ENCODE measurements at regions not wholly inside any gene's neighbourhood (a gene's known extent, or its start where the extent isn't known, plus 50 kb on each side); places are given as distances from the start of the nearest gene placed in this dataset.

DNA sequence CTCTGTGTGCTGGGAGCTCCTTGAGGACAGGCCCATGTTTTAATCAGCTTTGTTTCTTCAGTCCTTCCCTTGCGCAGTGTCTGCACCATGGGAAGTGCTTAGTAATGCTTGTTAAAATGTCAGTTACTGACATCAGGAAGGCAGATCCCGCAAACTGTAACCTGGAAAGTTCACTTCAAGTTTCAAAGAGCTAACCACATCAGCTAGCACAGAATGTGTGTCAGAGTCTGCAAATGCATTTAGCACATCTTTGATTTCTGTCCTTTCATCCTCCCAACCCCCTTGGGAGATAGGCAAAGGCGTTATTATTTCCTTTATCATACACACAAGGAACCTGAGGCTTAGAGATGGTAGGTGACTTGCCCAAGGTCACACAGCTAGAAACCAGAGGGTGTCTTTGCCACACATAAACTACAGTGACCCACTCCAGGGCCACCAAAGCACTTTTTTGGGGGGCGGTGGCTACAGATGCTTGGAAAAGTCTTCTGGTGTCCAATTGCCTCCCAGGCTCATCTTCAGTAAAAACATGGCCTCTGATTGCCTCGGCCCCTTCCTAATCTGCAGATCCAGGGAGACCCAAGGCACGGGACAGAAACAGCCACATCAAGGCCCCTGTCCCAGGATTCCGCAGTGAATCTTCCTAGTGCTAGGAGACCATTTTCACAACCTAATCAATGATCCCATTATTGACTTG lies 116.2 kb upstream of the GPR26 start:
- peaks cover 8% of the 10 kb centered on the region; the same call in 1 of the 2 replicates for H3K4me1 ChIP-seq (ENCODE audit: insufficient read depth, low read length)
- H3K27ac ChIP-seq (ENCODE audit: low read depth, low read length): no peak overlapping the region
- WGBS: 90% methylated on average over 7 of the region's 7 CpGs

DNA sequence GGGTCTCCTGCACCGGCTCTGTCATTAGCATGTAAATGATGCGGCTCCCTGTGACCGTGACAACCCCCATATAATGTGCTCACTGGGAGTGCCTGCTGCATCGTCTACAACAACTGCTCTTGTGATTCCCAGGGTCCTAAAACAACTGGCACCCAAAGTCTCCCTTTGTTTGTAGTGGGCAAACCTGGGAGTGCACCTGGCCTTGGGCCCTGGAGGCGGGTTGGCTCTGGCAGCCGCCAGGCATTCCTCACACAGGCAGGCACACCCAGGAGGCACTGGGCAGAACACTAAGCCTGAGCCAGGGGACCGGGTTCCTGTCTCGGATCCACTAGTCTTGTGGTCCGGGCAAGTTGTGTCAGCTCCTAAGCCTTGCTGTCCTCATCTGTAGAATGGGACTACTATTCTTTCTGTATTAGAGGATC lies 115.5 kb upstream of the GPR26 start:
- Histone ChIP-seq H3K4me3 (ENCODE audit: low read length) (no peak overlapping the region), H3K36me3 (ENCODE audit: insufficient read depth, low read length) (no peaks in the 10 kb centered on the region), H3K9me3 (ENCODE audit: insufficient read depth, low read depth, low read length) (no peaks in the 10 kb centered on the region), H3K27ac (ENCODE audit: low read depth, low read length) (no peak overlapping the region), H3K27me3 (ENCODE audit: insufficient read depth, low read length) (no peaks in the 10 kb centered on the region), H3K4me1 (ENCODE audit: insufficient read depth, low read length) (peaks cover 8% of the 10 kb centered on the region; the same call in 1 of the 2 replicates), H3K9ac (ENCODE audit: low read depth, low read length) (no peak overlapping the region)
- WGBS: 58% methylated on average over 9 of the region's 9 CpGs

More for the DNA sequence above, 116.2 kb upstream of the GPR26 start:
- no peaks in the 10 kb centered on the region for H3K9me3 ChIP-seq (ENCODE audit: insufficient read depth, low read depth, low read length)
- H3K36me3 ChIP-seq (ENCODE audit: insufficient read depth, low read length): no peaks in the 10 kb centered on the region
- H3K27me3 ChIP-seq (ENCODE audit: insufficient read depth, low read length): no peaks in the 10 kb centered on the region
- H3K4me3 ChIP-seq (ENCODE audit: low read length): no peak overlapping the region
- H3K9ac ChIP-seq (ENCODE audit: low read depth, low read length): no peak overlapping the region

DNA sequence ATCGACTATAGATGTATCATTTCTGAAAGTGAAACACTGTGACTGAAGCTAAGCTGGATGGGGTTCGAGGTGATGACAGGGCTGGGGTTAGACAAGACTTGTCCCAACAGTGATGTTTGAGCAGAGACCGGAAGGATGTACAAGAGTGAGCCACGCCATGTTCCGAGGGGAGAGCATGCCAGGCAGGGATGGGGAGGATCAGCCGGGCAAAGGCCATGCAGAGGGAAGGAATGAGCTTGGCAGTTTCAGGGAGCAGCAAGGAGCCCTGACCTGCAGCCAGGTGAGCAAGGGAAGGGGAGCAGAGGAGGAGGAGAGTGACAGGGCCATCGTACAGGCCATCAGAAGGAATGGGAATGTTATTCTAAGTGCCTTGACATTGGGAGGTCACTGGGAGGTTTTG lies 114.9 kb upstream of the GPR26 start:
- no peaks in the 10 kb centered on the region for H3K9me3 ChIP-seq (ENCODE audit: insufficient read depth, low read depth, low read length)
- 93% methylated on average over 7 of the region's 7 CpGs for WGBS

DNA sequence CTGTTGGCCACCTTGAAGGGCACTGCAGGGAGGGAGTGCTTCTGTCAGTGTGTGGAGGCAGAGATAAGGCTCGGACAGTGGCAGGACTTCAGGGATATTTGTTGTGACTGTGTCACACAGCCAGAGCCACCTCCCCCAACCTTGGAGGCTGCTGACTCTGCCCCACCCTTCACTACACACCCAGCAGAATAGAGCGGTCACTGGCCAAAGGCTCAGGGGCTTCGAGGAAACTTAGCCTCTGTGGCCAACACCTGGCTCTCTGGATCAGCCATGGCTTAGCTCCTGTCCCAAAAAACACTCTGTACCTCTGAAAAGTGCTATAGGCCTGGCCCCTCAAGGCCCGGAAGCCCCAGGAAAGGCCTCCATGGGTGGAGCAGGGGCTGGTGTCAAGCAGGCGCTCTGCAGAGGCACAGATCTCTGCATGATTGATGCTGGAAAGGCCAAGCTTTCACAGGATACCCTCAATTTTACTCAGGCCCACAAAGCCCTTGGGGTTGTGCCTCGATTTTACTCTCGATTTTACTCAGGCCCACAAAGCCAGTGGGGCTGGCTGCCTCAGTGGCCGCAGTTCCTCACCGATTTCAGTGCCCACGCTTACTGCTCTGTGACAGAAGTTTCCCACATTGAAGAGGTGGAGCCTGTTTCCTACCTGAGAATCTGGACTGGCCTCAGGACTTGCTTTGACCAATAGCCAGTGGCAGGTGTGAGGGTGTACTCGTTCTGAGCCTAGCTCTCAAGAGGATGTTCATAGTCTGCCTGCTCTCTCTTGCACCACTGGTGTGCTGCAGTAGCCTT lies 113.2 kb upstream of the GPR26 start:
- no peaks in the 10 kb centered on the region for H3K27me3 ChIP-seq (ENCODE audit: insufficient read depth, low read length)
- H3K27ac ChIP-seq (ENCODE audit: low read depth, low read length): no peak overlapping the region
- H3K9me3 ChIP-seq (ENCODE audit: insufficient read depth, low read depth, low read length): no peaks in the 10 kb centered on the region
- H3K4me3 ChIP-seq (ENCODE audit: low read length): no peak overlapping the region
- 90% methylated on average over 10 of the region's 11 CpGs for WGBS
- no peaks in the 10 kb centered on the region for H3K4me1 ChIP-seq (ENCODE audit: insufficient read depth, low read length)
- no peaks in the 10 kb centered on the region for H3K36me3 ChIP-seq (ENCODE audit: insufficient read depth, low read length)
- no peak overlapping the region for H3K9ac ChIP-seq (ENCODE audit: low read depth, low read length)

More for the DNA sequence above, 114.9 kb upstream of the GPR26 start:
- no peaks in the 10 kb centered on the region for H3K36me3 ChIP-seq (ENCODE audit: insufficient read depth, low read length)
- peaks cover 8% of the 10 kb centered on the region; the same call in 1 of the 2 replicates for H3K4me1 ChIP-seq (ENCODE audit: insufficient read depth, low read length)
- no peaks in the 10 kb centered on the region for H3K27me3 ChIP-seq (ENCODE audit: insufficient read depth, low read length)
- no peak overlapping the region for H3K9ac ChIP-seq (ENCODE audit: low read depth, low read length)
- H3K4me3 ChIP-seq (ENCODE audit: low read length): no peak overlapping the region
- no peak overlapping the region for H3K27ac ChIP-seq (ENCODE audit: low read depth, low read length)

DNA sequence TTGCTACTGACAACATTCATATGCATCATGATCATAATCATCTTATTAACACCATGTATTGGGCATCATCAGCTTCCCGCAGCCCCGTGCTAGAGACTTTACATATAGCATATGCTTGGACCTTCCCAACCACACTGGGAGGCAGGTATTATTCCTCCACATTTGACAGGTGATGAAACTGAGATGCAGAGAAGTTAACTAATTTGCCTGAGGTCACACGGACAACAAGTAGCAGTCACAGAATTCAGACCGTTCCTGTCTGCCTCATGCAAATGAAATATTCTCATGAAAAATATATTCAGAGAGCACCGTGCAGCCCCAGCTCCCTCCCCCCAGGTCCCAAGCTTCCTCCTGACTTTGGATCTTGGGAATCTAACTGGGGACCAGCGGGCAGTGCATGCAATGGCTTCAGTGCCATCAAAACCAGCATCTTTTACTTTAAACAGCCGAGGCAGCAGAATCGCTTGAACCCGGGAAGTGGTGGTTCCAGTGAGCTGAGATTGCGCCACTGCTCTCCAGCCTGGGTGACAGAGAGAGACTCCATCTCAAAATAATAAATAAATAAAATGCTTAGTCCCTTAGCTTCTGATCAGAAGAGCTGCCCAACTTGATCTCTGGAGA lies 112.2 kb upstream of the GPR26 start:
- 93% methylated on average over 10 of the region's 10 CpGs for WGBS
- H3K27ac ChIP-seq (ENCODE audit: low read depth, low read length): no peak overlapping the region
- H3K9me3 ChIP-seq (ENCODE audit: insufficient read depth, low read depth, low read length): no peaks in the 10 kb centered on the region
- H3K4me3 ChIP-seq (ENCODE audit: low read length): no peak overlapping the region
- no peaks in the 10 kb centered on the region for H3K4me1 ChIP-seq (ENCODE audit: insufficient read depth, low read length)
- H3K36me3 ChIP-seq (ENCODE audit: insufficient read depth, low read length): no peaks in the 10 kb centered on the region
- H3K27me3 ChIP-seq (ENCODE audit: insufficient read depth, low read length): no peaks in the 10 kb centered on the region
- no peak overlapping the region for H3K9ac ChIP-seq (ENCODE audit: low read depth, low read length)

DNA sequence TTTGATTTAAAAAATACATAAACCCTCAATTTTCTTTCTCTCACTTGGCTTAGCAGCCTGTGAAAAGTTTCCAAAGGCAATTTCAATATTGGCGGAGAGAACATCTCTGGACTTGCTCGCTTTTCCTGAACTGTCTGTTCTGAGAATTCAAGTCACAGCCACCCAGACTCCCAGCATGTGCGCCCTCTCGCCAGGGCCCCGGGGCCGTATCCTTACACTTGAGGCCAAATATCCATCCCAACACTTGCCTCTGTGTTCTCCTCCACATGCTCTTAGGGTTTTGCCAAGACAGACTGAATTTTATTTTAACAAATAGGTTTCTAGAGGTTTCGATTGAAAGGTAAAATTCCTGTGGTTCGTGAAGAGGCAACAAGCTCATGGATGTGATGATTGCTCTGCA lies 111.5 kb upstream of the GPR26 start:
- WGBS: 93% methylated on average over 8 of the region's 8 CpGs
- no peak overlapping the region for H3K9ac ChIP-seq (ENCODE audit: low read depth, low read length)
- H3K4me3 ChIP-seq (ENCODE audit: low read length): no peak overlapping the region
- no peaks in the 10 kb centered on the region for H3K36me3 ChIP-seq (ENCODE audit: insufficient read depth, low read length)
- H3K9me3 ChIP-seq (ENCODE audit: insufficient read depth, low read depth, low read length): no peaks in the 10 kb centered on the region
- no peaks in the 10 kb centered on the region for H3K27me3 ChIP-seq (ENCODE audit: insufficient read depth, low read length)
- no peak overlapping the region for H3K27ac ChIP-seq (ENCODE audit: low read depth, low read length)
- no peaks in the 10 kb centered on the region for H3K4me1 ChIP-seq (ENCODE audit: insufficient read depth, low read length)

DNA sequence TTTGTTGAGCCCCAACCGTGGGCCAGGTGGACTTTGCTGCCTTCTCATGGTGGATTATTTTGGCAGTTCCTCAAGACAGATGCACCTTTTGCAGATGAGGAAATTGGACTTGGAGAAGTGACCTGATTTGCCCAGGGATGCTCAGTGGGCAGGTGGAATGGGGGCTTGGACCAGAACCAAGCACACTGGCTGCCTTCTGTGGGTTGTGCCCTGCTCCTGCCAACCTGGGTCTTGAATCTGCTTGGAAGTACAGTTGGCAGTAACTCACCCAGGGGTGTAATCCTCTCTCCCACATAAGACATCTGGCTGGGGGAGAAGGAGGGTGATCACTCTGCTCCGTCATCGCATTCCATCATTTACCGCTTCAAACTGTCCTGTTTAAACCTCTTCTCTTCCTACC lies 110.5 kb upstream of the GPR26 start:
- Histone ChIP-seq H3K36me3 (ENCODE audit: insufficient read depth, low read length) (no peaks in the 10 kb centered on the region), H3K4me3 (ENCODE audit: low read length) (no peak overlapping the region), H3K27me3 (ENCODE audit: insufficient read depth, low read length) (no peaks in the 10 kb centered on the region), H3K9me3 (ENCODE audit: insufficient read depth, low read depth, low read length) (no peaks in the 10 kb centered on the region), H3K9ac (ENCODE audit: low read depth, low read length) (no peak overlapping the region), H3K27ac (ENCODE audit: low read depth, low read length) (no peak overlapping the region), H3K4me1 (ENCODE audit: insufficient read depth, low read length) (no peaks in the 10 kb centered on the region)
- WGBS: 91% methylated on average over 4 of the region's 4 CpGs

DNA sequence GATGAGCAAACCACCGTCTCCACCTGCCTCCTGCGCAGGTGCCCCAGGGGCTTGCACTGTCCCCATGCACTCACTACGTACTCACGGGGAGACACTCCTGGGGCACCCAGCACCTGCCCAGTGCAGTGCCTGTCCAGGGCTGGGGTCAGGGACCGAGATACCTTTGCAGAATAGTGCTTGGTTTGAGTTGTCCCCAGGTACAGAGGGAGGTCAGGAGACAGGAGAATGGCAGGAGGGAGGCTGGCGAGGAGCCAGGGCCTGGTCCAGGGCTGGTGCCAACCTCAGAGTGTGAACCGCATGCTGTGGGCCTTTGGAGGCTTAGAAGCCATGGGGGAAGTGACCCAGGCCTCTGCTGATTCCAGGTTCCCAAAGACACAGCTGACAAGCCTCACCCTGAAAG lies 110.1 kb upstream of the GPR26 start:
- Histone ChIP-seq H3K9ac (ENCODE audit: low read depth, low read length) (no peak overlapping the region), H3K9me3 (ENCODE audit: insufficient read depth, low read depth, low read length) (no peaks in the 10 kb centered on the region), H3K4me3 (ENCODE audit: low read length) (no peak overlapping the region), H3K4me1 (ENCODE audit: insufficient read depth, low read length) (no peaks in the 10 kb centered on the region), H3K27ac (ENCODE audit: low read depth, low read length) (no peak overlapping the region), H3K27me3 (ENCODE audit: insufficient read depth, low read length) (no peaks in the 10 kb centered on the region), H3K36me3 (ENCODE audit: insufficient read depth, low read length) (no peaks in the 10 kb centered on the region)
- WGBS: 88% methylated on average over 7 of the region's 7 CpGs

DNA sequence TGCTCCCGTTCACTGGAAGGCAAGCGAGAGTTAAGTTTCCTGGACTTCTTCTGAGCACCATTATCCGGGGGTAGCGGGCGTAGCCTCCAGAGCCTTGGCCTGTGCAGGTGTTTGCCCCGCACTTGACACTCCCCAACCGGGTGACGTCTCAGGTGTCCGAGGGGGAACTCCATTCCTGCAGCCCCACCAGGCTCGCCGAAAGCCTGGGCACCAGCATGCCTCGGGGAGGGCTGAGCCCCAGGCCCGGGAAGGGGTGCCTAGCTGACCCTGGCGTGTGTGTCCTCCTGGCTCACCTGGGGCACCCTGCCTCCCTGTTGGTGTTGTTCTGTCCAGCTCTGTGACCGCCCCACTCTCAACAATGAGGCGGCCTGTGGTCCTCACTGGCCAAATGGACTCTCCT lies 109.4 kb upstream of the GPR26 start:
- 94% methylated on average over 16 of the region's 16 CpGs for WGBS
- H3K27me3 ChIP-seq (ENCODE audit: insufficient read depth, low read length): no peaks in the 10 kb centered on the region
- no peaks in the 10 kb centered on the region for H3K9me3 ChIP-seq (ENCODE audit: insufficient read depth, low read depth, low read length)
- H3K27ac ChIP-seq (ENCODE audit: low read depth, low read length): no peak overlapping the region
- H3K36me3 ChIP-seq (ENCODE audit: insufficient read depth, low read length): no peaks in the 10 kb centered on the region
- H3K4me3 ChIP-seq (ENCODE audit: low read length): no peak overlapping the region
- H3K9ac ChIP-seq (ENCODE audit: low read depth, low read length): no peak overlapping the region
- H3K4me1 ChIP-seq (ENCODE audit: insufficient read depth, low read length): no peaks in the 10 kb centered on the region

DNA sequence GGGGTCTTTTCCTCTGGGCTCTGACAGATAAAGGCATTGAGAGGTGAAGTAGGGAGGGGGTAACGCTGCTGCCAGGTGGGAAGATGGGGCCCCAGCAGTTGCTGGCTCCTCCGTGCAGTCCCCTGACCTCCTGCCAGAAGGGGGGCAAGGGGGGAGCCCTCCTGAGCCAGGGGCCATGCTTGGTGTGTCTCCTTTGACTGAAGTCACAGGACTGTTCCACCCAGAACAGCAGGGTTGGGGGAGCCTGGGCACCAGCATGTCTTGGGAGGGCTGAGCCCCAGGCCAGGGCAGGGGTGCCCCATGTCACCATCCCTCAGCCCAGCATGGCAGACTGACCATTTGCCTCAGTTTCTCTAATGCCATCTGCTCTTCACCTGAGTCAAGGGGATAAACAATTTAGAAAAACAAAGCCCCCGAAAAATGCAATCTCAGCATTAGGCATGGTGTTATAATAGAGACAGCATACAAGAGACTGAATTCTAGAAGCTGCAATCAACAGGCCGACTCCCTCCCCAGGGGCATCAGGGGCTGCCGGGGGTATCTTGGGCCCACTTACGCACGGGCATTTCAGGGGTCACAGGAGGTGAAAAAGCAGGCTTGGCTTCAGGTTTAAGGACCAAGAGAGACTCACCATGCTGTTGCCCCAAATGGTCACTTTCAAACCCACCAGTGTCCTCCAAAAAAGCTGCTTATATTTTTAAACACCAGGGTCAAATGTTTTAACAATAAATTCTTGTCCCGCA lies 108.6 kb upstream of the GPR26 start:
- H3K4me1 ChIP-seq (ENCODE audit: insufficient read depth, low read length): no peaks in the 10 kb centered on the region
- H3K4me3 ChIP-seq (ENCODE audit: low read length): no peak overlapping the region
- no peak overlapping the region for H3K9ac ChIP-seq (ENCODE audit: low read depth, low read length)
- no peaks in the 10 kb centered on the region for H3K27me3 ChIP-seq (ENCODE audit: insufficient read depth, low read length)
- 80% methylated on average over 8 of the region's 8 CpGs for WGBS
- H3K9me3 ChIP-seq (ENCODE audit: insufficient read depth, low read depth, low read length): no peaks in the 10 kb centered on the region
- no peak overlapping the region for H3K27ac ChIP-seq (ENCODE audit: low read depth, low read length)
- no peaks in the 10 kb centered on the region for H3K36me3 ChIP-seq (ENCODE audit: insufficient read depth, low read length)

DNA sequence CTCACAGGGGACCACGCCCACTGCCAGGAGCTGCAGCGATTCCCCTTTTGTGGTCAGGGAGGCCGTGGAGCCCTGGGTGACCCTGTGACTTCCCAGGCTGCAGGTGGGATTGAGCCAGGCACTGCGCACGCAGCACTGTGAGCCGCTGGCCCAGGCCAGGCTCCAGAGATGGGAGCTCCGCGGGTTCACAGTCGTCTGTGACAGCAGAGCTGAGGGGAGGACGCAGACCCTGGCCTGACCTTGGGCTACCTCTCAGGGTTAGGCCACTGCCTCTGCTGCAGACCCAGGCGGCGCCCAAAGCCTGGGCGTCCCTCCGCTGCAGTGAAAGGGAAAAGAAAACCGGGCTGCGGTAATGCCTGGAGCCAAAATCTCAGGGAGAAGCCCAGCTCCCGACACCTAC lies 107.5 kb upstream of the GPR26 start:
- Histone ChIP-seq H3K27ac (ENCODE audit: low read depth, low read length) (no peak overlapping the region), H3K27me3 (ENCODE audit: insufficient read depth, low read length) (no peaks in the 10 kb centered on the region), H3K9ac (ENCODE audit: low read depth, low read length) (no peak overlapping the region), H3K4me3 (ENCODE audit: low read length) (no peak overlapping the region), H3K4me1 (ENCODE audit: insufficient read depth, low read length) (no peaks in the 10 kb centered on the region), H3K9me3 (ENCODE audit: insufficient read depth, low read depth, low read length) (no peaks in the 10 kb centered on the region), H3K36me3 (ENCODE audit: insufficient read depth, low read length) (no peaks in the 10 kb centered on the region)
- 81% methylated on average over 17 of the region's 17 CpGs for WGBS

Measured in HUES64 (cell line).